Lower leg skin (tissue), 3 donors: ENCODE measurements at regions not wholly inside any gene's neighbourhood (a gene's known extent, or its start where the extent isn't known, plus 50 kb on each side); places are given as distances from the start of the nearest gene placed in this dataset.

Experiments
- POLR2A ChIP-seq, 2 donors: fragments of 450-650 bp; IDR thresholded peaks; one replicate each; pipeline ENCODE4 v1.6.1; 2016 to 2017; ENCODE audit warnings: antibody characterized with exemption in 2 of 2, mild to moderate bottlenecking in 1 of 2, moderate library complexity in 1 of 2
- TF ChIP-seq, protein P1 (sequence below), 3 donors: fragments of 450-650 bp; IDR thresholded peaks; one replicate each; pipeline ENCODE4 v1.5.1; 2016; ENCODE audit warnings: antibody characterized with exemption in 3 of 3, mild to moderate bottlenecking in 3 of 3, moderate library complexity in 2 of 3

DNA sequence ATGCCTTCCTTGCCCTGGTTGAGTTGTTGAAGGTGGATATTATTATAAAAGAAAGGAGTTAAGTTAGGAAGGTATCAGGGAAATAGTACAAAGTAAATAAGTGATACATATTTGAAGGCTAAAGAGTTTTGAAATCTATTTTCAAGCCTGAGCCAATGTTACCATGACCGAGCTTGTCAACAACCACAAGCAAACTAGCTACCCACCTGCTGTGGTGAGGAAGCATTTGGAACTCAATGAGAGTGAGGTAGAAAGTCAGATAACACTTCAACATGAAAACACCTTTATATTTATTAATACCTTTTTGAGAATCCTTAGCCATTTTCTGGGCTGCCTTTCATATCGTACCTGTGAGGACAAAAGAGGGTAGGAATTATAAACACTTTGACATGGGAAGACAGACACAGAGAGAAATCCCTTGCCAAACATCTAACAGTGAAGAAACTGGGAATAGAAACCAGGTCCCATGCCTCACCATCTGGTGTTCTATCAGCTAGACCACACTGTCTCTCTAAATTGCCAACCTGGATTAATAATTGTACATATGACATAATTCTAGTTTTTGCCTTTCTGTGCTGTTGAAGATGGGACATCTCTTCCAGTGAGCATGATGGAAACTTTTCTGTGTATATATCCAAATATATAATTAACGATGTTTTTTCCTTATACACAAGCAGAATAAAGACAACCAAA lies 606.4 kb upstream of the NR3C2 start:
- TF ChIP-seq, protein P1, sequence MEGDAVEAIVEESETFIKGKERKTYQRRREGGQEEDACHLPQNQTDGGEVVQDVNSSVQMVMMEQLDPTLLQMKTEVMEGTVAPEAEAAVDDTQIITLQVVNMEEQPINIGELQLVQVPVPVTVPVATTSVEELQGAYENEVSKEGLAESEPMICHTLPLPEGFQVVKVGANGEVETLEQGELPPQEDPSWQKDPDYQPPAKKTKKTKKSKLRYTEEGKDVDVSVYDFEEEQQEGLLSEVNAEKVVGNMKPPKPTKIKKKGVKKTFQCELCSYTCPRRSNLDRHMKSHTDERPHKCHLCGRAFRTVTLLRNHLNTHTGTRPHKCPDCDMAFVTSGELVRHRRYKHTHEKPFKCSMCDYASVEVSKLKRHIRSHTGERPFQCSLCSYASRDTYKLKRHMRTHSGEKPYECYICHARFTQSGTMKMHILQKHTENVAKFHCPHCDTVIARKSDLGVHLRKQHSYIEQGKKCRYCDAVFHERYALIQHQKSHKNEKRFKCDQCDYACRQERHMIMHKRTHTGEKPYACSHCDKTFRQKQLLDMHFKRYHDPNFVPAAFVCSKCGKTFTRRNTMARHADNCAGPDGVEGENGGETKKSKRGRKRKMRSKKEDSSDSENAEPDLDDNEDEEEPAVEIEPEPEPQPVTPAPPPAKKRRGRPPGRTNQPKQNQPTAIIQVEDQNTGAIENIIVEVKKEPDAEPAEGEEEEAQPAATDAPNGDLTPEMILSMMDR (IDR thresholded peaks at IDR 0.05), result no peak
- no peak for TF ChIP-seq POLR2A (IDR thresholded peaks at IDR 0.05)
